T-helper 1 cell treated with Interleukin-12 subunit alpha and Interleukin-12 subunit beta and Interleukin-4 antibody, amounts not matched to agents 30 μg/mL and 1 μg/mL, for 36 hours (primary cell): ENCODE measurements at regions not wholly inside any gene's neighbourhood (a gene's known extent, or its start where the extent isn't known, plus 50 kb on each side); places are given as distances from the start of the nearest gene placed in this dataset.

ENCODE experiments used
- H3K27ac Mint-ChIP-seq: one replicate; pipeline ENCODE4 v1.8.0; 2021; ENCODE audit warnings: mild to moderate bottlenecking, mixed read lengths
- H3K27me3 Mint-ChIP-seq: one replicate; pipeline ENCODE4 v1.8.0; 2021; ENCODE audit warnings: low read depth, mixed read lengths
- H3K36me3 Mint-ChIP-seq: one replicate; pipeline ENCODE4 v1.8.0; 2021; ENCODE audit warnings: low read depth, mixed read lengths
- H3K4me1 Mint-ChIP-seq: one replicate; pipeline ENCODE4 v1.8.0; 2021; ENCODE audit warnings: low read depth, mixed read lengths
- H3K4me3 Mint-ChIP-seq: one replicate; pipeline ENCODE4 v1.8.0; 2021; ENCODE audit warnings: mild to moderate bottlenecking, moderate library complexity, mixed read lengths
- H3K9me3 Mint-ChIP-seq: one replicate; pipeline ENCODE4 v1.8.0; 2021; ENCODE audit warnings: mixed read lengths

- no peak overlapping the region for H3K4me3 Mint-ChIP-seq
- H3K27me3 Mint-ChIP-seq: no peaks in the 10 kb centered on the region
- no peaks in the 10 kb centered on the region for H3K9me3 Mint-ChIP-seq
- H3K36me3 Mint-ChIP-seq: no peaks in the 10 kb centered on the region
- H3K4me1 Mint-ChIP-seq: no peaks in the 10 kb centered on the region
- no peak overlapping the region for H3K27ac Mint-ChIP-seq
Observed at GRCh38 chr16:51916231-51916630, 630.7 kb downstream of the TOX3 start.

- H3K4me3 Mint-ChIP-seq: no peak overlapping the region
- no peak overlapping the region for H3K27ac Mint-ChIP-seq
- no peaks in the 10 kb centered on the region for H3K9me3 Mint-ChIP-seq
- no peaks in the 10 kb centered on the region for H3K27me3 Mint-ChIP-seq
- no peaks in the 10 kb centered on the region for H3K4me1 Mint-ChIP-seq
- no peaks in the 10 kb centered on the region for H3K36me3 Mint-ChIP-seq
Observed at GRCh38 chr16:51907680-51908079, 639.3 kb downstream of the TOX3 start.

- Mint-ChIP-seq H3K4me1 (no peaks in the 10 kb centered on the region), H3K9me3 (no peaks in the 10 kb centered on the region), H3K36me3 (no peaks in the 10 kb centered on the region), H3K27ac (no peak overlapping the region), H3K4me3 (no peak overlapping the region), H3K27me3 (no peaks in the 10 kb centered on the region)
Observed at GRCh38 chr16:51900221-51900780, 646.6 kb downstream of the TOX3 start.

GRCh38 chr16:51898872-51899271 lies 648.1 kb downstream of the TOX3 start:
- Mint-ChIP-seq H3K27ac (no peak overlapping the region), H3K36me3 (no peaks in the 10 kb centered on the region), H3K27me3 (no peaks in the 10 kb centered on the region), H3K9me3 (peaks cover 4% of the 10 kb centered on the region), H3K4me3 (no peak overlapping the region), H3K4me1 (no peaks in the 10 kb centered on the region)

- no peak overlapping the region for H3K27ac Mint-ChIP-seq
- peaks cover 7% of the 10 kb centered on the region for H3K9me3 Mint-ChIP-seq
- H3K4me3 Mint-ChIP-seq: no peak overlapping the region
- no peaks in the 10 kb centered on the region for H3K27me3 Mint-ChIP-seq
- no peaks in the 10 kb centered on the region for H3K4me1 Mint-ChIP-seq
- no peaks in the 10 kb centered on the region for H3K36me3 Mint-ChIP-seq
Observed at GRCh38 chr16:51896013-51896412, 650.9 kb downstream of the TOX3 start.

GRCh38 chr16:51892293-51893007 lies 654.5 kb downstream of the TOX3 start:
- no peaks in the 10 kb centered on the region for H3K36me3 Mint-ChIP-seq
- no peak overlapping the region for H3K4me3 Mint-ChIP-seq
- H3K9me3 Mint-ChIP-seq: peaks cover 13% of the 10 kb centered on the region
- no peaks in the 10 kb centered on the region for H3K4me1 Mint-ChIP-seq
- no peaks in the 10 kb centered on the region for H3K27me3 Mint-ChIP-seq
- H3K27ac Mint-ChIP-seq: no peak overlapping the region

GRCh38 chr16:51888534-51888933 lies 658.4 kb downstream of the TOX3 start:
- no peak overlapping the region for H3K4me3 Mint-ChIP-seq
- H3K9me3 Mint-ChIP-seq: peaks cover 12% of the 10 kb centered on the region
- H3K27ac Mint-ChIP-seq: no peak overlapping the region
- no peaks in the 10 kb centered on the region for H3K36me3 Mint-ChIP-seq
- no peaks in the 10 kb centered on the region for H3K4me1 Mint-ChIP-seq
- no peaks in the 10 kb centered on the region for H3K27me3 Mint-ChIP-seq

GRCh38 chr16:51888016-51888415 lies 658.9 kb downstream of the TOX3 start:
- Mint-ChIP-seq H3K27ac (no peak overlapping the region), H3K4me1 (no peaks in the 10 kb centered on the region), H3K4me3 (no peak overlapping the region)

GRCh38 chr16:51886456-51886855 lies 660.5 kb downstream of the TOX3 start:
- Mint-ChIP-seq H3K27ac (no peak overlapping the region), H3K27me3 (no peaks in the 10 kb centered on the region), H3K4me1 (no peaks in the 10 kb centered on the region), H3K4me3 (no peak overlapping the region), H3K36me3 (no peaks in the 10 kb centered on the region), H3K9me3 (peaks cover 14% of the 10 kb centered on the region)

More at GRCh38 chr16:51888016-51888415, 658.9 kb downstream of the TOX3 start:
- H3K36me3 Mint-ChIP-seq: no peaks in the 10 kb centered on the region
- H3K9me3 Mint-ChIP-seq: peaks cover 9% of the 10 kb centered on the region
- no peaks in the 10 kb centered on the region for H3K27me3 Mint-ChIP-seq

- Mint-ChIP-seq H3K4me3 (no peak overlapping the region), H3K36me3 (no peaks in the 10 kb centered on the region), H3K4me1 (no peaks in the 10 kb centered on the region), H3K9me3 (peaks cover 13% of the 10 kb centered on the region), H3K27ac (no peak overlapping the region), H3K27me3 (no peaks in the 10 kb centered on the region)
Observed at GRCh38 chr16:51884773-51885172, 662.2 kb downstream of the TOX3 start.

- Mint-ChIP-seq H3K27ac (no peak overlapping the region), H3K4me1 (no peaks in the 10 kb centered on the region), H3K9me3 (peaks cover 11% of the 10 kb centered on the region), H3K4me3 (no peak overlapping the region), H3K27me3 (no peaks in the 10 kb centered on the region), H3K36me3 (no peaks in the 10 kb centered on the region)
Observed at GRCh38 chr16:51881731-51882130, 665.2 kb downstream of the TOX3 start.

- H3K4me3 Mint-ChIP-seq: no peak overlapping the region
- no peak overlapping the region for H3K27ac Mint-ChIP-seq
- no peaks in the 10 kb centered on the region for H3K36me3 Mint-ChIP-seq
- H3K4me1 Mint-ChIP-seq: no peaks in the 10 kb centered on the region
- H3K27me3 Mint-ChIP-seq: no peaks in the 10 kb centered on the region
- H3K9me3 Mint-ChIP-seq: peaks cover 11% of the 10 kb centered on the region
Observed at GRCh38 chr16:51880776-51881175, 666.2 kb downstream of the TOX3 start.

- Mint-ChIP-seq H3K4me1 (no peaks in the 10 kb centered on the region), H3K27ac (no peak overlapping the region), H3K27me3 (no peaks in the 10 kb centered on the region), H3K9me3 (peaks cover 6% of the 10 kb centered on the region), H3K36me3 (no peaks in the 10 kb centered on the region), H3K4me3 (no peak overlapping the region)
Observed at GRCh38 chr16:51877686-51878085, 669.3 kb downstream of the TOX3 start.

- Mint-ChIP-seq H3K27ac (no peak overlapping the region), H3K4me1 (no peaks in the 10 kb centered on the region), H3K4me3 (no peak overlapping the region), H3K36me3 (no peaks in the 10 kb centered on the region), H3K9me3 (peaks cover 3% of the 10 kb centered on the region), H3K27me3 (no peaks in the 10 kb centered on the region)
Observed at GRCh38 chr16:51876934-51877333, 670.0 kb downstream of the TOX3 start.

- Mint-ChIP-seq H3K36me3 (no peaks in the 10 kb centered on the region), H3K4me1 (no peaks in the 10 kb centered on the region), H3K27ac (no peak overlapping the region), H3K9me3 (peaks cover 3% of the 10 kb centered on the region), H3K27me3 (no peaks in the 10 kb centered on the region), H3K4me3 (no peak overlapping the region)
Observed at GRCh38 chr16:51876601-51876875, 670.4 kb downstream of the TOX3 start.
